GM23338 (cell line): ENCODE measurements at regions not wholly inside any gene's neighbourhood (a gene's known extent, or its start where the extent isn't known, plus 50 kb on each side); places are given as distances from the start of the nearest gene placed in this dataset.

ENCODE experiments used
- ATAC-seq: fragments of 200-7000 bp; cut with Tn5 transposase; 3 replicates; pipeline ENCODE4 v1.9.1; 2020
- DNase-seq: peaks from one replicate; pipeline ENCODE4 v3.0.0-alpha.2; 2015; ENCODE audit warnings: low spot score
- H2AFZ ChIP-seq: fragments of 200-600 bp; sonication (generic); 2 replicates; pipeline ENCODE4 v1.8.0; 2016; ENCODE audit warnings: antibody characterized with exemption, mild to moderate bottlenecking, moderate library complexity
- H3F3A ChIP-seq: fragments of 200-600 bp; sonication (generic); replicated peaks from 2 replicates; pipeline ENCODE4 v1.8.0; 2017; ENCODE audit warnings: antibody characterized with exemption, mixed run types, low read depth
- H3K27ac ChIP-seq: fragments of 200-600 bp; sonication (generic); 2 replicates; pipeline ENCODE4 v1.6.1; 2016; ENCODE audit warnings: low read depth
- H3K27me3 ChIP-seq: fragments of 200-600 bp; sonication (generic); 2 replicates; pipeline ENCODE4 v1.8.0; 2016; ENCODE audit warnings: mild to moderate bottlenecking, mixed run types, moderate library complexity; ENCODE audit not compliant: insufficient read depth
- H3K36me3 ChIP-seq: fragments of 200-600 bp; sonication (generic); 2 replicates; pipeline ENCODE4 v1.8.0; 2016; ENCODE audit warnings: mild to moderate bottlenecking; ENCODE audit not compliant: insufficient read depth
- H3K4me1 ChIP-seq: fragments of 200-600 bp; sonication (generic); 2 replicates; pipeline ENCODE4 v1.8.0; 2016; ENCODE audit warnings: mild to moderate bottlenecking, moderate library complexity; ENCODE audit not compliant: insufficient read depth
- H3K4me2 ChIP-seq: fragments of 200-600 bp; sonication (generic); 2 replicates; pipeline ENCODE4 v1.7.1; 2017; ENCODE audit warnings: mixed run types
- H3K4me3 ChIP-seq: fragments of 200-600 bp; sonication (generic); 2 replicates; pipeline ENCODE4 v1.6.1; 2016; ENCODE audit warnings: mixed run types
- H3K79me2 ChIP-seq: fragments of 200-600 bp; sonication (generic); replicated peaks from 2 replicates; pipeline ENCODE4 v1.8.0; 2017; ENCODE audit warnings: mild to moderate bottlenecking; ENCODE audit not compliant: insufficient read depth
- H3K9me2 ChIP-seq: fragments of 200-600 bp; sonication (generic); 2 replicates; pipeline ENCODE4 v1.8.0; 2017; ENCODE audit not compliant: insufficient read depth
- H4K20me1 ChIP-seq: fragments of 200-600 bp; sonication (generic); replicated peaks from 2 replicates; pipeline ENCODE4 v1.8.0; 2017; ENCODE audit warnings: mild to moderate bottlenecking; ENCODE audit not compliant: insufficient read depth
- H3K27ac Mint-ChIP-seq: 2 replicates; pipeline ENCODE4 v1.8.0; 2020; ENCODE audit warnings: inconsistent platforms, mild to moderate bottlenecking, moderate library complexity, mixed read lengths
- H3K27me3 Mint-ChIP-seq: 3 replicates; pipeline ENCODE4 v1.8.0; 2022; ENCODE audit warnings: low read depth, mild to moderate bottlenecking, moderate library complexity, mixed read lengths, inconsistent platforms; ENCODE audit not compliant: insufficient read depth, poor library complexity
- H3K36me3 Mint-ChIP-seq: 3 replicates; pipeline ENCODE4 v1.8.0; 2021; ENCODE audit warnings: low read depth, mild to moderate bottlenecking, inconsistent platforms, moderate library complexity, mixed read lengths
- H3K4me1 Mint-ChIP-seq: 3 replicates; pipeline ENCODE4 v1.8.0; 2020; ENCODE audit warnings: mild to moderate bottlenecking, inconsistent platforms, mixed read lengths
- H3K4me3 Mint-ChIP-seq: 3 replicates; pipeline ENCODE4 v1.8.0; 2021; ENCODE audit warnings: moderate library complexity, mild to moderate bottlenecking, inconsistent platforms, mixed read lengths
- H3K9me3 Mint-ChIP-seq: 3 replicates; pipeline ENCODE4 v1.8.0; 2020; ENCODE audit warnings: moderate library complexity, mild to moderate bottlenecking, inconsistent platforms, mixed read lengths
- CREB1 ChIP-seq: fragments of 250-450 bp; sonication (Bioruptor Pico); IDR thresholded peaks from 2 replicates; pipeline ENCODE4 v1.5.0; 2020; ENCODE audit warnings: low read depth, mild to moderate bottlenecking, moderate library complexity
- EZH2 ChIP-seq: fragments of 200-600 bp; sonication (generic); IDR thresholded peaks from one replicate; pipeline ENCODE4 v1.8.0; 2017; ENCODE audit warnings: antibody characterized with exemption, mild to moderate bottlenecking, low read depth; ENCODE audit not compliant: unreplicated experiment
- EZH2phosphoT487 ChIP-seq: fragments of 200-600 bp; sonication (generic); IDR thresholded peaks from one replicate; pipeline ENCODE4 v1.8.1; 2018; ENCODE audit warnings: antibody characterized with exemption; ENCODE audit not compliant: unreplicated experiment
- JUNB ChIP-seq: IDR thresholded peaks from one replicate; pipeline ENCODE4 v1.6.1; 2016; ENCODE audit warnings: antibody characterized with exemption; ENCODE audit not compliant: unreplicated experiment
- NANOG ChIP-seq: IDR thresholded peaks from 2 replicates; pipeline ENCODE4 v1.6.1; 2016; ENCODE audit warnings: antibody characterized with exemption, borderline replicate concordance
- POLR2AphosphoS5 ChIP-seq: IDR thresholded peaks from 2 replicates; pipeline ENCODE4 v1.6.1; 2016; ENCODE audit warnings: antibody characterized with exemption, low read depth
- STAT1 ChIP-seq: IDR thresholded peaks from one replicate; pipeline ENCODE4 v1.6.1; 2016; ENCODE audit warnings: antibody characterized with exemption; ENCODE audit not compliant: unreplicated experiment
- ZNF114 ChIP-seq: fragments of 250-450 bp; sonication (Bioruptor Pico); IDR thresholded peaks from 2 replicates; pipeline ENCODE4 v1.5.0; 2020; ENCODE audit warnings: mild to moderate bottlenecking, moderate library complexity
- TF ChIP-seq, protein P1 (sequence below), 2 experiments: fragments of 200-600 bp in 1 of 2; sonication (generic) in 1 of 2; conservative IDR thresholded peaks; 2 replicates each; pipeline versions ENCODE4 v1.5.1 to v1.6.1; 2016 to 2017; ENCODE audit warnings: antibody characterized with exemption in 2 of 2, low read depth in 2 of 2, mild to moderate bottlenecking in 2 of 2, moderate library complexity in 1 of 2
- TF ChIP-seq, protein P2 (sequence below): IDR thresholded peaks from 2 replicates; pipeline ENCODE4 v1.6.1; 2016; ENCODE audit warnings: antibody characterized with exemption
- TF ChIP-seq, protein P3 (sequence below): IDR thresholded peaks from one replicate; pipeline ENCODE4 v1.6.1; 2018; ENCODE audit warnings: antibody characterized with exemption; ENCODE audit not compliant: unreplicated experiment
- TF ChIP-seq, protein P4 (sequence below): fragments of 250-450 bp; sonication (Bioruptor Pico); IDR thresholded peaks from 2 replicates; pipeline ENCODE4 v1.5.0; 2020; ENCODE audit warnings: mild to moderate bottlenecking, moderate library complexity

DNA sequence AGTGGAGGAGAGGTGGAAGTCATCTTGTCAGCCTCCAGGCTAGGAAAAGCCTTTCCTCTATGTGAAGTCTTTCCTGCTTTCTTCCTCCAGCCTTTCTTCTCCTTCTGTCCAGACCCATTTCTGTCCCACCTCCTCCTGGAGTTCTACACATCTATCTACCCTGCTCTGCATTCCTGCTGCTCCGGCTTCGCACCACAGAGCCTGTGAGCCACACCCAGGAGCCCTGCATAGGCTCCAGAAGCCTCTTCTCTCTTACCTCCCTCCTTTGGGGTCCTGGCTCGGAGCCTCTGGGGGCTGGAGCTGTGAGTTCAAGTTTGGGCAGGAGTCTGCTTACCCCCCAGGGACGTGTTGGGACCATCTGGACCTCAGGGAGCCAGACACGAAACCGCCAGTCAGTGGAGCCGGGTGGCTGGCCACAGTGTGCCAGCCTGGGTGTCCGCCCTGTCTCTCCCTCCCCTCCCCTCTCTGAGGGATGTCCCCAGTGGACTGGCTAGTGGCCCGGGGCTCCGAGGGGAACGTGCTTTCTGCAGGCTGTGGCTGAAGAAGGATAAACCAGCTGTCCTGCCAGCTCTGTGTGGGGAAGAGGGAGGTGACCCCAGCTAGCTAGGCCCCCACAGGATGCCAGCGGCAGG is 99.2 kb downstream of the VEGFA start:
- Histone ChIP-seq H2AFZ (no peak overlapping the region; the same call in 1 of the 2 replicates), H3K79me2 (no peaks in the 10 kb centered on the region), H3K4me1 (no peaks in the 10 kb centered on the region), H4K20me1 (no peaks in the 10 kb centered on the region), H3F3A (no peaks in the 10 kb centered on the region), H3K36me3 (no peaks in the 10 kb centered on the region), H3K9me2 (no peaks in the 10 kb centered on the region), H3K4me3 (no peak overlapping the region), H3K27me3 (no peaks in the 10 kb centered on the region), H3K4me2 (0 out of 2 replicates have a peak overlapping the region, but pooled peaks have one; percentile 55), H3K27ac (no peak overlapping the region)
- Mint-ChIP-seq H3K27ac (no peak overlapping the region), H3K9me3 (no peaks in the 10 kb centered on the region), H3K4me3 (no peak overlapping the region), H3K27me3 (peaks cover 20% of the 10 kb centered on the region), H3K4me1 (peaks cover 38% of the 10 kb centered on the region), H3K36me3 (no peaks in the 10 kb centered on the region)
- no peak for DNase-seq
- TF ChIP-seq, protein P1, sequence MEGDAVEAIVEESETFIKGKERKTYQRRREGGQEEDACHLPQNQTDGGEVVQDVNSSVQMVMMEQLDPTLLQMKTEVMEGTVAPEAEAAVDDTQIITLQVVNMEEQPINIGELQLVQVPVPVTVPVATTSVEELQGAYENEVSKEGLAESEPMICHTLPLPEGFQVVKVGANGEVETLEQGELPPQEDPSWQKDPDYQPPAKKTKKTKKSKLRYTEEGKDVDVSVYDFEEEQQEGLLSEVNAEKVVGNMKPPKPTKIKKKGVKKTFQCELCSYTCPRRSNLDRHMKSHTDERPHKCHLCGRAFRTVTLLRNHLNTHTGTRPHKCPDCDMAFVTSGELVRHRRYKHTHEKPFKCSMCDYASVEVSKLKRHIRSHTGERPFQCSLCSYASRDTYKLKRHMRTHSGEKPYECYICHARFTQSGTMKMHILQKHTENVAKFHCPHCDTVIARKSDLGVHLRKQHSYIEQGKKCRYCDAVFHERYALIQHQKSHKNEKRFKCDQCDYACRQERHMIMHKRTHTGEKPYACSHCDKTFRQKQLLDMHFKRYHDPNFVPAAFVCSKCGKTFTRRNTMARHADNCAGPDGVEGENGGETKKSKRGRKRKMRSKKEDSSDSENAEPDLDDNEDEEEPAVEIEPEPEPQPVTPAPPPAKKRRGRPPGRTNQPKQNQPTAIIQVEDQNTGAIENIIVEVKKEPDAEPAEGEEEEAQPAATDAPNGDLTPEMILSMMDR (conservative IDR thresholded peaks at IDR 0.05; ENCODE audit: low read depth in 2 of 2): no peak
- TF ChIP-seq EZH2 (no peak), ZNF114 (CRISPR knock-in tag) (no peak), STAT1 (no peak), CREB1 (CRISPR knock-in tag) (no peak), JUNB (no peak), NANOG (no peak), POLR2AphosphoS5 (no peak), EZH2phosphoT487 (no peak)
- TF ChIP-seq, protein P2, sequence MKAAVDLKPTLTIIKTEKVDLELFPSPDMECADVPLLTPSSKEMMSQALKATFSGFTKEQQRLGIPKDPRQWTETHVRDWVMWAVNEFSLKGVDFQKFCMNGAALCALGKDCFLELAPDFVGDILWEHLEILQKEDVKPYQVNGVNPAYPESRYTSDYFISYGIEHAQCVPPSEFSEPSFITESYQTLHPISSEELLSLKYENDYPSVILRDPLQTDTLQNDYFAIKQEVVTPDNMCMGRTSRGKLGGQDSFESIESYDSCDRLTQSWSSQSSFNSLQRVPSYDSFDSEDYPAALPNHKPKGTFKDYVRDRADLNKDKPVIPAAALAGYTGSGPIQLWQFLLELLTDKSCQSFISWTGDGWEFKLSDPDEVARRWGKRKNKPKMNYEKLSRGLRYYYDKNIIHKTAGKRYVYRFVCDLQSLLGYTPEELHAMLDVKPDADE: no peak
- TF ChIP-seq, protein P3, sequence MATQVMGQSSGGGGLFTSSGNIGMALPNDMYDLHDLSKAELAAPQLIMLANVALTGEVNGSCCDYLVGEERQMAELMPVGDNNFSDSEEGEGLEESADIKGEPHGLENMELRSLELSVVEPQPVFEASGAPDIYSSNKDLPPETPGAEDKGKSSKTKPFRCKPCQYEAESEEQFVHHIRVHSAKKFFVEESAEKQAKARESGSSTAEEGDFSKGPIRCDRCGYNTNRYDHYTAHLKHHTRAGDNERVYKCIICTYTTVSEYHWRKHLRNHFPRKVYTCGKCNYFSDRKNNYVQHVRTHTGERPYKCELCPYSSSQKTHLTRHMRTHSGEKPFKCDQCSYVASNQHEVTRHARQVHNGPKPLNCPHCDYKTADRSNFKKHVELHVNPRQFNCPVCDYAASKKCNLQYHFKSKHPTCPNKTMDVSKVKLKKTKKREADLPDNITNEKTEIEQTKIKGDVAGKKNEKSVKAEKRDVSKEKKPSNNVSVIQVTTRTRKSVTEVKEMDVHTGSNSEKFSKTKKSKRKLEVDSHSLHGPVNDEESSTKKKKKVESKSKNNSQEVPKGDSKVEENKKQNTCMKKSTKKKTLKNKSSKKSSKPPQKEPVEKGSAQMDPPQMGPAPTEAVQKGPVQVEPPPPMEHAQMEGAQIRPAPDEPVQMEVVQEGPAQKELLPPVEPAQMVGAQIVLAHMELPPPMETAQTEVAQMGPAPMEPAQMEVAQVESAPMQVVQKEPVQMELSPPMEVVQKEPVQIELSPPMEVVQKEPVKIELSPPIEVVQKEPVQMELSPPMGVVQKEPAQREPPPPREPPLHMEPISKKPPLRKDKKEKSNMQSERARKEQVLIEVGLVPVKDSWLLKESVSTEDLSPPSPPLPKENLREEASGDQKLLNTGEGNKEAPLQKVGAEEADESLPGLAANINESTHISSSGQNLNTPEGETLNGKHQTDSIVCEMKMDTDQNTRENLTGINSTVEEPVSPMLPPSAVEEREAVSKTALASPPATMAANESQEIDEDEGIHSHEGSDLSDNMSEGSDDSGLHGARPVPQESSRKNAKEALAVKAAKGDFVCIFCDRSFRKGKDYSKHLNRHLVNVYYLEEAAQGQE: no peak
- TF ChIP-seq, protein P4, sequence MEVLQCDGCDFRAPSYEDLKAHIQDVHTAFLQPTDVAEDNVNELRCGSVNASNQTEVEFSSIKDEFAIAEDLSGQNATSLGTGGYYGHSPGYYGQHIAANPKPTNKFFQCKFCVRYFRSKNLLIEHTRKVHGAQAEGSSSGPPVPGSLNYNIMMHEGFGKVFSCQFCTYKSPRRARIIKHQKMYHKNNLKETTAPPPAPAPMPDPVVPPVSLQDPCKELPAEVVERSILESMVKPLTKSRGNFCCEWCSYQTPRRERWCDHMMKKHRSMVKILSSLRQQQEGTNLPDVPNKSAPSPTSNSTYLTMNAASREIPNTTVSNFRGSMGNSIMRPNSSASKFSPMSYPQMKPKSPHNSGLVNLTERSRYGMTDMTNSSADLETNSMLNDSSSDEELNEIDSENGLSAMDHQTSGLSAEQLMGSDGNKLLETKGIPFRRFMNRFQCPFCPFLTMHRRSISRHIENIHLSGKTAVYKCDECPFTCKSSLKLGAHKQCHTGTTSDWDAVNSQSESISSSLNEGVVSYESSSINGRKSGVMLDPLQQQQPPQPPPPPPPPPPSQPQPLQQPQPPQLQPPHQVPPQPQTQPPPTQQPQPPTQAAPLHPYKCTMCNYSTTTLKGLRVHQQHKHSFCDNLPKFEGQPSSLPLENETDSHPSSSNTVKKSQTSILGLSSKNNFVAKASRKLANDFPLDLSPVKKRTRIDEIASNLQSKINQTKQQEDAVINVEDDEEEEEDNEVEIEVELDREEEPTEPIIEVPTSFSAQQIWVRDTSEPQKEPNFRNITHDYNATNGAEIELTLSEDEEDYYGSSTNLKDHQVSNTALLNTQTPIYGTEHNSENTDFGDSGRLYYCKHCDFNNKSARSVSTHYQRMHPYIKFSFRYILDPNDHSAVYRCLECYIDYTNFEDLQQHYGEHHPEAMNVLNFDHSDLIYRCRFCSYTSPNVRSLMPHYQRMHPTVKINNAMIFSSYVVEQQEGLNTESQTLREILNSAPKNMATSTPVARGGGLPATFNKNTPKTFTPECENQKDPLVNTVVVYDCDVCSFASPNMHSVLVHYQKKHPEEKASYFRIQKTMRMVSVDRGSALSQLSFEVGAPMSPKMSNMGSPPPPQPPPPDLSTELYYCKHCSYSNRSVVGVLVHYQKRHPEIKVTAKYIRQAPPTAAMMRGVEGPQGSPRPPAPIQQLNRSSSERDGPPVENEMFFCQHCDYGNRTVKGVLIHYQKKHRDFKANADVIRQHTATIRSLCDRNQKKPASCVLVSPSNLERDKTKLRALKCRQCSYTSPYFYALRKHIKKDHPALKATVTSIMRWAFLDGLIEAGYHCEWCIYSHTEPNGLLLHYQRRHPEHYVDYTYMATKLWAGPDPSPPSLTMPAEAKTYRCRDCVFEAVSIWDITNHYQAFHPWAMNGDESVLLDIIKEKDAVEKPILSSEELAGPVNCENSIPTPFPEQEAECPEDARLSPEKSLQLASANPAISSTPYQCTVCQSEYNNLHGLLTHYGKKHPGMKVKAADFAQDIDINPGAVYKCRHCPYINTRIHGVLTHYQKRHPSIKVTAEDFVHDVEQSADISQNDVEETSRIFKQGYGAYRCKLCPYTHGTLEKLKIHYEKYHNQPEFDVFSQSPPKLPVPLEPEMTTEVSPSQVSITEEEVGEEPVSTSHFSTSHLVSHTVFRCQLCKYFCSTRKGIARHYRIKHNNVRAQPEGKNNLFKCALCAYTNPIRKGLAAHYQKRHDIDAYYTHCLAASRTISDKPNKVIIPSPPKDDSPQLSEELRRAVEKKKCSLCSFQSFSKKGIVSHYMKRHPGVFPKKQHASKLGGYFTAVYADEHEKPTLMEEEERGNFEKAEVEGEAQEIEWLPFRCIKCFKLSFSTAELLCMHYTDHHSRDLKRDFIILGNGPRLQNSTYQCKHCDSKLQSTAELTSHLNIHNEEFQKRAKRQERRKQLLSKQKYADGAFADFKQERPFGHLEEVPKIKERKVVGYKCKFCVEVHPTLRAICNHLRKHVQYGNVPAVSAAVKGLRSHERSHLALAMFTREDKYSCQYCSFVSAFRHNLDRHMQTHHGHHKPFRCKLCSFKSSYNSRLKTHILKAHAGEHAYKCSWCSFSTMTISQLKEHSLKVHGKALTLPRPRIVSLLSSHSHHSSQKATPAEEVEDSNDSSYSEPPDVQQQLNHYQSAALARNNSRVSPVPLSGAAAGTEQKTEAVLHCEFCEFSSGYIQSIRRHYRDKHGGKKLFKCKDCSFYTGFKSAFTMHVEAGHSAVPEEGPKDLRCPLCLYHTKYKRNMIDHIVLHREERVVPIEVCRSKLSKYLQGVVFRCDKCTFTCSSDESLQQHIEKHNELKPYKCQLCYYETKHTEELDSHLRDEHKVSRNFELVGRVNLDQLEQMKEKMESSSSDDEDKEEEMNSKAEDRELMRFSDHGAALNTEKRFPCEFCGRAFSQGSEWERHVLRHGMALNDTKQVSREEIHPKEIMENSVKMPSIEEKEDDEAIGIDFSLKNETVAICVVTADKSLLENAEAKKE (CRISPR knock-in tag): no peak
- no peak for ATAC-seq
